ENCODE measurements at regions not wholly inside any gene's neighbourhood (a gene's known extent, or its start where the extent isn't known, plus 50 kb on each side); places are given as distances from the start of the nearest gene placed in this dataset.

- FAIRE-seq = no peak
- no peak for TF ChIP-seq POLR2A (IDR thresholded peaks at IDR 0.05; ENCODE audit: low read depth, low read length)
- DNase-seq (ENCODE audit: insufficient read length, low spot score) = no peak
These were observed 77.1 kb upstream of the CNTLN start for GRCh38 chr9:17057729-17058128.

GRCh38 chr9:17052626-17053025, 82.2 kb upstream of the CNTLN start:
- no peak for DNase-seq (ENCODE audit: insufficient read length, low spot score)
- TF ChIP-seq POLR2A (IDR thresholded peaks at IDR 0.05; ENCODE audit: low read depth, low read length) = no peak
- FAIRE-seq = no peak

GRCh38 chr9:17045381-17045940, 89.4 kb upstream of the CNTLN start:
- TF ChIP-seq POLR2A (IDR thresholded peaks at IDR 0.05; ENCODE audit: low read depth, low read length) = no peak
- DNase-seq (ENCODE audit: insufficient read length, low spot score) = no peak
- FAIRE-seq = no peak

- no peak for FAIRE-seq
- TF ChIP-seq POLR2A (IDR thresholded peaks at IDR 0.05; ENCODE audit: low read depth, low read length) = no peak
- DNase-seq (ENCODE audit: insufficient read length, low spot score) = no peak
These were observed 103.3 kb upstream of the CNTLN start for GRCh38 chr9:17031546-17031945.

- no peak for TF ChIP-seq POLR2A (IDR thresholded peaks at IDR 0.05; ENCODE audit: low read depth, low read length)
- FAIRE-seq = no peak
- DNase-seq (ENCODE audit: insufficient read length, low spot score) = no peak
These were observed 109.6 kb upstream of the CNTLN start for GRCh38 chr9:17025281-17025680.

- DNase-seq (ENCODE audit: insufficient read length, low spot score) (no peak), FAIRE-seq (no peak)
- no peak for TF ChIP-seq POLR2A (IDR thresholded peaks at IDR 0.05; ENCODE audit: low read depth, low read length)
These were observed 110.7 kb upstream of the CNTLN start for GRCh38 chr9:17024129-17024528.

- FAIRE-seq = no peak
- no peak for TF ChIP-seq POLR2A (IDR thresholded peaks at IDR 0.05; ENCODE audit: low read depth, low read length)
- no peak for DNase-seq (ENCODE audit: insufficient read length, low spot score)
These were observed 113.4 kb upstream of the CNTLN start for GRCh38 chr9:17021387-17021970.

DNA sequence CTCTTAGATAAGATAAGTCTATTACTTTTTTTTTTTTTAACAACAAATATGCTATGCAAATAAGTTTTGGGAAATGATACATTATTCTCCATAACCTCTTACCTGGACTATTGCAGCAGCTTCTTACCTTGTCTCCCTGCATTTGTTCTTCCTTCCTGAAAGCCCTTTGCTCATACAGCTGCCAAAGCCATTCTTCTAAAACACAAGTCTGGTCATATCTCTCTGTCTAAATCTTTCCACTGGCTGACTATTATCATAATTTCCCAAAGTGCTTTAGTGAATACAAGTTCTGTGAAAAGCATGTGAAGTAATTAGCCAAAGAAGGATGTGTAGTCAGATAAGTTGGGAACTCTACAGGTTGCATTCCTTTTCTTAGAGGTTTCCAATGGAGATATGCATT, 115.4 kb upstream of the CNTLN start:
- FAIRE-seq = no peak
- no peak for DNase-seq (ENCODE audit: insufficient read length, low spot score)
- no peak for TF ChIP-seq POLR2A (IDR thresholded peaks at IDR 0.05; ENCODE audit: low read depth, low read length)

GRCh38 chr9:17018540-17019196, 116.2 kb upstream of the CNTLN start:
- FAIRE-seq (no peak), DNase-seq (ENCODE audit: insufficient read length, low spot score) (no peak)
- no peak for TF ChIP-seq POLR2A (IDR thresholded peaks at IDR 0.05; ENCODE audit: low read depth, low read length)

DNA sequence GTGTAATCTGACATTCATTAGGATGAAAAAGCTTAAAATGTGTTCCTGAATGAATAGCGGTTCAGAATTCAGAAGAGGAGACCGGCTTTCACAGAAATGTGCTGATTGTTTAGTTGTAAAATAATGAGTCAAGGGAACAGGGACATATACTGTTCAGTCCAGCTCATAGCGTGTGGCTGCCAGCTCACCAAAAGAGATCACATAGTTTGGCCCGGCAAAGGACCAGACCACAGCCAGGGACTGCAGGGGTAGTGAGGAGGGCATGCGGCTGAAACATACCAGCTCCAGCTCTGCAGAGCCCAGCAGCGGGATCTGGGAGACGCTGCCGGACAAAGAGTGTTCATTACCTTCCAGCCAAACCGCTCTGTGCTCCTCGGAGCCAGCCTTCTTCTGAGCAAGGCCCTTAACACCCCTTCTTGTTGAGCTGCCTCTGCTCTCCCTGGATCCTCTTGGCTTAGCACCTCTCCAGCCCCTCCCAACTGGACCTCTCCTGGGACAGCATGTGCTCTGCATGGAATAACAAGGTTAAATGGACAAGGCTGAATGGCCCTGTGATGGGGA, 116.8 kb upstream of the CNTLN start:
- FAIRE-seq = no peak
- no peak for DNase-seq (ENCODE audit: insufficient read length, low spot score)
- TF ChIP-seq POLR2A (IDR thresholded peaks at IDR 0.05; ENCODE audit: low read depth, low read length) = no peak

DNA sequence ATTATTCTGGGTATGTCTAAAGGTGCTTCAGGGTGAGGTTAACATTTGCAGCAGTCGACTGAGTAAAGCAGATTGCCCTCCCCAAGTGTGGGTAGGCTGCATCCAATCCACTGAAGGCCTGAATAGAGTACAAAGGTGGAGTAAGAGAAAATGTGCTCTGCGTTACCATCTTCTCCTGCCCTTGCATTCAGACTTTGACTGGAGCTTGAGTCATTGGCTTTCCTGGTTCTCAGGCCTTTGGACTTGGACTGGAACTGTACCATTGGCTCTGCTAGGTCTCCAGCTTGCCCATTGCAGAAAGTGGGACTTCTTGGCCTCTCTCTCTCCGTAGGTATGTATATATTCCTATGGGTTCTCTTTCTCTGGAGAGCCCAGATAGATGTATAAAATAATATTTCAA, 120.9 kb upstream of the CNTLN start:
- FAIRE-seq = no peak
- TF ChIP-seq POLR2A (IDR thresholded peaks at IDR 0.05; ENCODE audit: low read depth, low read length) = no peak
- DNase-seq (ENCODE audit: insufficient read length, low spot score) = no peak

GRCh38 chr9:17013010-17013409, 121.8 kb upstream of the CNTLN start:
- FAIRE-seq = no peak

GRCh38 chr9:17011880-17012279, 123.0 kb upstream of the CNTLN start:
- FAIRE-seq (no peak), DNase-seq (ENCODE audit: insufficient read length, low spot score) (no peak)

More at GRCh38 chr9:17013010-17013409, 121.8 kb upstream of the CNTLN start:
- no peak for TF ChIP-seq POLR2A (IDR thresholded peaks at IDR 0.05; ENCODE audit: low read depth, low read length)
- no peak for DNase-seq (ENCODE audit: insufficient read length, low spot score)

DNA sequence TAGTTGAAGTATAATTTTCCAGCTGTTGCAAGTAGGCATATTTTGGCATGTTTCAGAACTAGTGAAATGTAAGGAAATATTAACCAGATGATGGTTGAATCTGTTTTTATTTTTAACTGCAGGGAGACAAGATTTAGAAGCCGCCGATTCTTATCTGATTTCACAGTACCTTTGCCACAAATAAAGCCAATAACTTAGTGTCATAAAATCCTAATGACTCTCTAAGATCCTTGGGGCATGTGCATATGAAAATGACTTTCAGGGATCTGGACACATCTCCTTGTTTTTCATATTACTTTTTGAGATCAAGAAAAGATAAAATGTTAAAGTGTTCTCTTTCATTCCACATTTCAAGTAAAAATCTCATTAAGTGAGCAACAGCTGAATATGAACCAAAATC, 125.8 kb upstream of the CNTLN start:
- no peak for TF ChIP-seq POLR2A (IDR thresholded peaks at IDR 0.05; ENCODE audit: low read depth, low read length)
- no peak for DNase-seq (ENCODE audit: insufficient read length, low spot score)
- no peak for FAIRE-seq

More at GRCh38 chr9:17011880-17012279, 123.0 kb upstream of the CNTLN start:
- no peak for TF ChIP-seq POLR2A (IDR thresholded peaks at IDR 0.05; ENCODE audit: low read depth, low read length)

All from H54 (cell line).